Lung (tissue), 11 donors: ENCODE measurements at regions not wholly inside any gene's neighbourhood (a gene's known extent, or its start where the extent isn't known, plus 50 kb on each side); places are given as distances from the start of the nearest gene placed in this dataset.

Experiments used
- ATAC-seq: fragments of 200-7000 bp; cut with Tn5 transposase; one replicate; pipeline ENCODE4 v1.9.1; 2020; ENCODE audit warnings: moderate number of reproducible peaks; ENCODE audit not compliant: insufficient read depth, low FRiP score
- DNase-seq, 3 donors: peaks; one replicate each; pipeline ENCODE4 v3.0.0-alpha.2; 2013 to 2017
- H3K27ac ChIP-seq, 2 donors: one replicate each; pipeline ENCODE4 v1.5.1; 2013; ENCODE audit warnings: mild to moderate bottlenecking in 2 of 2, moderate library complexity in 2 of 2, control low read depth in 1 of 2, inconsistent platforms in 1 of 2, low read depth in 1 of 2, low read length in 1 of 2
- H3K27me3 ChIP-seq, 3 donors: one replicate each; pipeline ENCODE4 v1.5.1; 2013; ENCODE audit warnings: low read length in 2 of 3; ENCODE audit not compliant: control insufficient read depth in 3 of 3, insufficient read depth in 3 of 3
- H3K36me3 ChIP-seq, 4 donors: one replicate each; pipeline ENCODE4 v1.5.1; 2013; ENCODE audit warnings: low read length in 4 of 4, mild to moderate bottlenecking in 1 of 4, moderate library complexity in 1 of 4; ENCODE audit not compliant: control insufficient read depth in 4 of 4, insufficient read depth in 4 of 4
- H3K4me1 ChIP-seq, 5 donors: one replicate each; pipeline ENCODE4 v1.5.1; 2013; ENCODE audit warnings: low read length in 5 of 5, mild to moderate bottlenecking in 2 of 5, moderate library complexity in 1 of 5; ENCODE audit not compliant: control insufficient read depth in 5 of 5, insufficient read depth in 5 of 5
- H3K4me3 ChIP-seq: one replicate; pipeline ENCODE4 v1.5.1; 2013; ENCODE audit warnings: mild to moderate bottlenecking, control low read depth, moderate library complexity
- H3K9ac ChIP-seq, 2 donors: one replicate each; pipeline ENCODE4 v1.5.1; 2013; ENCODE audit warnings: low read length in 2 of 2, control low read depth in 1 of 2; ENCODE audit not compliant: insufficient read depth in 1 of 2
- H3K9me3 ChIP-seq, 4 donors: one replicate each; pipeline ENCODE4 v1.5.1; 2013; ENCODE audit warnings: low read length in 3 of 4, mild to moderate bottlenecking in 1 of 4, moderate library complexity in 1 of 4; ENCODE audit not compliant: control insufficient read depth in 4 of 4, insufficient read depth in 3 of 4
- CTCF ChIP-seq: IDR thresholded peaks from 2 replicates; pipeline ENCODE4 v1.5.1; 2012; ENCODE audit warnings: mild to moderate bottlenecking; ENCODE audit errors: control extremely low read depth, extremely low read depth
- WGBS, 2 donors: extraction: QIAGEN DNeasy Blood & Tissue Kit; methylation state at CpG; one replicate each; pipeline ENCODE4 v1.1.7; 2013; 5-methylcytosine and 5-hydroxymethylcytosine counted together
- donor health status: control.
- donor health status: control.
- donor health status: Bipolar disorder and iron deficiency.
- donor health status: healthy.
- donor health status: DM: yes; HTN: yes; CAD: no.

- WGBS, 2 donors = 95% methylated on average over 12 of the region's 12 CpGs
- Histone ChIP-seq H3K4me1 (peaks cover 0 to 17% (median 0%) of the 10 kb centered on the region in 5 donors), H3K4me3 (no peak overlapping the region), H3K27ac (no peak overlapping the region), H3K36me3 (peaks cover 10 to 34% (median 20%) of the 10 kb centered on the region in 4 donors), H3K9me3 (no peaks in the 10 kb centered on the region), H3K27me3 (no peaks in the 10 kb centered on the region), H3K9ac (no peak overlapping the region)
- no peak for TF ChIP-seq CTCF
- no peak for ATAC-seq
- DNase-seq = no peak
Measured at GRCh38 chr22:25360411-25360810, 141.0 kb downstream of the CRYBB2 start.

GRCh38 chr22:25360891-25361645 lies 141.6 kb downstream of the CRYBB2 start:
- H3K4me1 ChIP-seq = peaks cover 0 to 23% (median 2%) of the 10 kb centered on the region in 5 donors
- no peaks in the 10 kb centered on the region for H3K27me3 ChIP-seq
- H3K36me3 ChIP-seq = peaks cover 10 to 32% (median 20%) of the 10 kb centered on the region in 4 donors
- H3K9ac ChIP-seq = no peak overlapping the region
- TF ChIP-seq CTCF = no peak
- DNase-seq (no peak), ATAC-seq (no peak)
- no peaks in the 10 kb centered on the region for H3K9me3 ChIP-seq
- 96 to 99% methylated on average over 15 of the region's 15 CpGs for WGBS, 2 donors
- H3K27ac ChIP-seq = no peak overlapping the region
- H3K4me3 ChIP-seq = no peak overlapping the region

- H3K9ac ChIP-seq = no peak overlapping the region
- no peaks in the 10 kb centered on the region for H3K27me3 ChIP-seq
- WGBS, 2 donors = 76 to 79% methylated on average over 4 of the region's 4 CpGs
- H3K9me3 ChIP-seq = no peaks in the 10 kb centered on the region
- DNase-seq (no peak), ATAC-seq (no peak)
- no peak for TF ChIP-seq CTCF
- no peak overlapping the region for H3K27ac ChIP-seq
- H3K4me1 ChIP-seq = peaks cover 0 to 27% (median 4%) of the 10 kb centered on the region in 5 donors
- H3K4me3 ChIP-seq = no peak overlapping the region
- H3K36me3 ChIP-seq = peaks cover 6 to 30% (median 15%) of the 10 kb centered on the region in 4 donors
Measured at GRCh38 chr22:25361899-25362214, 142.4 kb downstream of the CRYBB2 start.
